Stimulated activated CD4-positive, alpha-beta T cell treated with anti-CD3 and anti-CD28 coated beads, TNF-alpha, amount 100 ng/mL, for 4 hours (primary cell): ENCODE measurements at regions not wholly inside any gene's neighbourhood (a gene's known extent, or its start where the extent isn't known, plus 50 kb on each side); places are given as distances from the start of the nearest gene placed in this dataset.
"Not testable (repeated sequence)": the region's sequence is repeated elsewhere in the genome, so short reads cannot be mapped to it uniquely, and the experiment has no call there.

Experiments used
- DNase-seq, 3 experiments: peaks; one replicate each; pipeline ENCODE4 v3.0.0-alpha.2; 2020; ENCODE audit warnings: low read depth in 3 of 3

DNA sequence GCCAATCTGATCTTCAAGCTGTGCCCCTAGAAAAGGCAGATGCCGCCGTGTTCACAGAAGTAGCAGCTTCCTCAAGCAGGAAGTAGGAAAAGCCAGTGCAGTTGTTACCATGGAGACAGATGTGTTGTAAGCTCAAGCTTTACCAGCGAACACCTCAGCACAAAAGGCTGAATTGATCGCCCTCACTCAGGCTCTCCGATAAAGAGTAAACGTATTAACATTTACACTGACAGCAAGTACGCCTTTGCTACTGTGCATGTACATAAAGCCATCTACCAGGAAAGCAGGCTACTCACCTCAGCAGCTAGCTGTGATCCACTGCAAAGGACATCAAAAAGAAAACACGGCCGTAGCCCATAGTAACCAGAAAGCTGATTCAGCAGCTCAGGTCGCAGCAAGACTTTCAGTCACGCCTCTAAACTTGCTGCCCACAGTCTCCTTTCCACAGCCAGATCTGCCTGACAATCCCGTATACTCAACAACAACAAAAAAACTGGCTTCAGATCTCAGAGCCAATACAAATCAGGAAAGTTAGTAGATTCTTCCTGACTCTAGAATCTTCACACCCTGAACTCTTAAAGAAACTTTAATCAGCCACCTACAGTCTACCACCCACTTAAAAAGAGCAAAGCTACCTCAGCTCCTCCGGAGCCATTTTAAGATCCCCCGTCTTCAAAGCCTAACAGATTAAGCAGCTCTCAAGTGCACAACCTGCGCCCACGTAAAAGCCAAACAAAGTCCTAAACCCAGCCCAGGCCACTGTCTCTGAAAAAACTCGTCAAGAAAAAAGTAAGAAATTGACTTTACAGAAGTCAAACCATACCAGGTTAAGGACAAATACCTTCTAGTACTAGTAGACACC, 160.0 kb downstream of the DEFB131A start:
- DNase-seq, result peak in 2 of 3 experiments; percentile 5 to 16

DNA sequence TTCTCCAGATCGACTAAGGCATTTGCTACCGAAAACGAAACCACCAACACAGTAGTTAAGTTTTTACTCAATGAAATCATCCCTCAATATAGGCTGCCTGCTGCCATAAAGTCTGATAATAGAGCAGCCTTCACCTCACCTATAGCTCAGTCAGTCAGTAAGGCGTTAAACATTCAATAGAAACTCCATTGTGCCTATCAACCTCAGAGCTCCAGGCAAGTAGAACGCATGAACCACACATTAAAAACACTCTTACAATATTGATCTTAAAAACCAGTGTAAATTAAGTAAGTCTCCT, 160.6 kb downstream of the DEFB131A start:
- DNase-seq, result not testable (repeated sequence)

DNA sequence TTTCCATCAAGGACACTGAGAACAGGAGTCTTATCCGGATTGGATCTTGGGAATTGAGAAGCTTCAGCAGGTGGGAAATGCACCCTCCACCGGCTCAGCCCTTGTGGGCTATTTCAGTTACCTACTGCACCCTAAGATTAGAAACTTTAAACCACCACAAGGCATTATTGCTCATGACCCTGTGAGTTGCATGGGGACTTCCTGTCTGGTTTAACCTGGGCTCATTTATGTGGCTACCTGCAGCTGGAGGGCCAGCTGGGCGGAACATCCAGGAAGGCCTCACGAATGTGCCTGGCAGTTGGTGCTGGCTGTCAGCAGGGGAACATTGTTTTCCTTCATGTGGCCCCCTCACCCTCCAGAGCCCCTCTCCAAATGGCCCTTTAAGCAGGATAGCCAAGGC, 164.1 kb downstream of the DEFB131A start:
- DNase-seq, result no peak

DNA sequence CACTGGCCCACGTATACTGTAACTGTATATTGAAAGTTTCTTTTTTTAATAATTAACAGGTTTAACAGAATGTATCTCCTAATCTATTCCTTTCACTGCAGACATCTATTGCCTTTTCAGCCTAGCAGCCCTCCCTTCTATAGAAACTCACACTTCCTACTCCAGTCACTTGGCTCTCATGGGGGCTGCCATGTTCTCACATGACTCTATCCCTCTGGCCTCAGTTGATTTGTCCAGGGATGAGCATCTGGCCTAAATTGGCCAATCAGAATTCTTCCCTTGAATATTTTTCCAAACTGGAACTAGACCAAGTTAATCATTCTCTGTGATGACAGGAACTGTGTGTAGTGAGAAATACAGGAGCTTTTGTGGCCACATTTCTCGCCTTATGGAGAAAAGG, 166.1 kb downstream of the DEFB131A start:
- DNase-seq, result not testable (repeated sequence)

DNA sequence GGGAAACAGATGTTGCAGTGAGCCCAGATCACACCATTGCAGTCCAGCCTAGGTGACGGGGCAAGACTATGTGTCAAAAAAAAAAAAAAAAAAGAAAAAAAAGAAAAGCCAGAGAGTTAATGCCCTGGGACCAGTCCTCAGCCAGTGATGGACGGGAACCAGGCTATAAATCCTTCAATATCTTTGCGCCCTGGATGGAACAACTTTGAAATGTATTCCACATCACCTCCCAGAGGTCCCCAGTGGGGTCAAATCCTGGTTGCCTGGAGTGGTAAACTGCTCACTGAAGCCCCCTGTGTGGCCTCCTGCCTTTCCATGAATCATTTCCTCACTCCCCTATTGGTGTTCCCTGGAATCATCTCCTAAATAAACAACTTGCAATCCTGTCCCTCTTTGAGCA, 166.9 kb downstream of the DEFB131A start:
- no peak for DNase-seq

DNA sequence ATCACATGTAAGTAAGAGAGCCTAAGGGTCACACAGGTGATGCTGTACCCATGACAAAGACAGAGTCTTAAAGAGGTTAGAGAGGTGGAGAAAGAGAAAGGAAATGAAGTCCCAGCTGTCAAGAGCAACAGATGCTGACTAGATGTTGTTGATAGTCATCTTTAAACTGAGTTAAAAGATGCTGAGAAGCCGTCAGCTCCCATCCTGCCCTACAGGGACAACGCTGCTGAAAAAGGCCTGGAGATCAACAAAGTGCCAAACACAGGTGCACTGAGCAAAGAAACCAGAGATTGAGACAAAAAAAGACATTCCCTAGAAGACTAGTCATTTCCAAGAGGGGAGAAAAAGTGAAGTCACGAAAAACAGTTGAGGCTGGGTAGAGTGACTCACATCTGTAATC, 145.0 kb upstream of the DRD5 start:
- DNase-seq, result not testable (repeated sequence)

DNA sequence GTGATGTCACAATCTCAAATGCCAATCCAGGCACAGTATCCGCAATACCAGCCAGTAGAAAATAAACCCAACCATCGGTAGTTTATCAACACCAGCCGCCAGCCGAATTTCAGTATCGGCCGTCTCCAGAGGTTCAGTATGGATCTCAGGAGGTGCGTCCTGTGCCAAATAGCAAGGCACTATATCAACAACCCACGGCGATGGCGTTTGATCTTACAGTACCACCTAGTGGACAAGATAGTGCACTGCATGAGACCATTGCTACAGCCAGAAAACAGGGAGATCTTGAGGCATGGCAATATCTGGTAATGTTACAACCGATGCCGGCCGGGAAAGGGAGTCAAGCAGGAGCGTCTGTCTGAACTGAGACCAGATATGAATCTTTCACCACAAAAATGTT, 121.8 kb upstream of the DRD5 start:
- peak in 1 of 3 experiments; percentile 2 for DNase-seq

DNA sequence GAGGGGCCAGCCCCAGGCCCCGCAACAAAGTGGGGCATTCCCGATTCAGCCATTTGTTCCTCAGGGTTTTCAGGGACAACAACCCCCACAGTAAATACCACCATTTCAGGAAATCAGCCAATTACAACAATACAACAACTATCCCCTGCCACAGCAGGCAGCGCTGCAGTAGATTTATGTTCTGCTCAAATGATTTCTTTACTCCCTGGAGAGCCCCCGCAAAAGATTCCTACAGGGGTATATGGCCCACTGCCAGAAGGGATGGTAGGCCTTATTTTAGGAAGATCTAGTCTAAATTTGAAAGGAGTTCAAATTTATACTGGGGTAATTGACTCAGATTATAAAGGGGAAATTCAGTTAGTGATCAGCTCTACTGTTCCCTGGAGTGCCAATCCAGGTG, 120.5 kb upstream of the DRD5 start:
- DNase-seq, result not testable (repeated sequence)

DNA sequence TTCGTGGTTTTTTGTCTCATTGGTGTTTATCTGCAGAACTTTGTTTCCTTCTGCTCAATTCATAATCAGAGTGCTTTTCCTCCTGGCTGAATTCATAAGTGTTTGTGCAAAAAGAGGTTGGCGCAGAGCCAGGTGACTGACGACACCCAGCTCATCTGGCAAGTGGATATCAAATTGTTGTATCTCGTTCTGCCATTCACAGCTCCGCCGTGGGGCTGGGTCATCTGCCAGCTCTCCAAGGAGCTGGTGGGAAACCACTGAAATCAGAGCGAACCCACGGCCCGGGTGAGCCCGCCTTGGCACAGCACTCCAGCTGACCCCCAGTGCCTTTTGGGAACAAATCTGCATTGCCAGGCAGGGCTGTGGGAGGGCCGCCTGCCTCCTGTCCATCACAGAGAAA, 110.7 kb upstream of the DRD5 start:
- not testable (repeated sequence) for DNase-seq

DNA sequence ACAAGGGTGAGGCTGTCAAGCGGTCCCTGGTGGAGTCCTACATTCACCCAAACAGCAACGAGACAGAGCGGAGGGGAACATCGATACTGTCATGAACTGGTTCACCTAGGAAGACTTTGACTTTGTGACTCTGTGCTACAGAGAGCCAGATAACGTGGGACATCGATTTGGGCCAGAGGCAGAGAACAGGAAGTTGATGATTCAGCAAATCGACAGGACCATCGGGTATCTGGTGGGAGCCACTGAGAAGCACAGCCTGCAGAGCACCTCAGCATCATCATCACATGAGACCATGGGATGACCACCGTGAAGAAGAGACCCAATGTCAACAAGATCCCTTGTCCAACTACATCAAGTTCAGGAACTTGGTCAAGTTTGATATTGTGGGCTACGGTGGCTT, 104.1 kb upstream of the DRD5 start:
- DNase-seq, result not testable (repeated sequence)

DNA sequence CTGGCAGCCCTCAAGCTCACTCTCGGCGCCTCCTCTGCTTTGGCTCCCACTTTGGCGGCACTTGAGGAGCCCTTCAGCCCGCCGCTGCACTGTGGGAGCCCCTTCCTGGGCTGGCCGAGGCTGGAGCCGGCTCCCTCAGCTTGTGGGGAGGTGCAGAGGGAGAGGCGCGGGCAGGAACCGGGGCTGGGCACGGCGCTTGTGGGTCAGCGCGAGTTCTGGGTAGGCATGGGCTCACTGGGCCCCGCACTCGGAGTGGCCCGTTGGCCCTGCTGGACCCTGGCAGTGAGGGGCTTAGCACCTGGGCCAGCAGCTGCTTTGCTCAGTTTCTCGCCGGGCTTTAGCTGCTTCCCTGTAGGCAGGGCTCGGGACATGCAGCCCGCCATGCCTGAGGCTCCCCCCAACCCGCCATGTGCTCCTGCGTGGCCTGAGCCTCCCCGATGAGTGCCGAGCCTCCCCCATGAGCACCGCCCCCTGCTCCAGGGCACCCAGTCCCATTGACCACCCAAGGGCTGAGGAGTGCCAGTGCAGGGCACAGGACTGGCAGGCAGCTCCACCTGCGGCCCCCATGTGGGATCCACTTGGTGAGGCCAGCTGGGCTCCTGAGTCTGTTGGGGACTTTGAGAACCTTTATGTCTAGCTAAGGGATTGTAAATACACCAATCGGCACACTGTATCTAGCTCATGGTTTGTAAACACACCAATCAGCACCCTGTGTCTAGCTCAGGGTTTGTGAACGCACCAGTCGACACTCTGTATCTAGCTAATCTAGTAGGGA, 101.5 kb upstream of the DRD5 start:
- no peak for DNase-seq

DNA sequence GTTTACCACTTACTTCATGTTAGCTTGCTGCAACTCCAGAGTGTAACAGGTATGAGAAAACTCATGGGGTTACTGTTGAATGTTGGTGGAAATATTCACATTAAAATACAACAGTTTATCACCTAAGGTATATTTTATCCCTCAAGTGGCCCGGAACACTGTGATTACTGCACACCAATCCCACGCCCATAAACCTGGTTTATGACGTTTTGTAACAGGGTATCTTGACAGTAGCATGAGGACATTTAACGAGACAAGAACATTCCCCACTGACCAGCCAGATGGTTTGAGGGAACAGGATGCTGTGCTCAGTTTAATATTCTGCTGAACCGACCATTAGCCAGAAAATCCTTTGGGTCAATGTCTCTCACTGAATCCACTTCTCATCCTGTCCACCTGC, 98.3 kb upstream of the DRD5 start:
- not testable (repeated sequence) for DNase-seq

DNA sequence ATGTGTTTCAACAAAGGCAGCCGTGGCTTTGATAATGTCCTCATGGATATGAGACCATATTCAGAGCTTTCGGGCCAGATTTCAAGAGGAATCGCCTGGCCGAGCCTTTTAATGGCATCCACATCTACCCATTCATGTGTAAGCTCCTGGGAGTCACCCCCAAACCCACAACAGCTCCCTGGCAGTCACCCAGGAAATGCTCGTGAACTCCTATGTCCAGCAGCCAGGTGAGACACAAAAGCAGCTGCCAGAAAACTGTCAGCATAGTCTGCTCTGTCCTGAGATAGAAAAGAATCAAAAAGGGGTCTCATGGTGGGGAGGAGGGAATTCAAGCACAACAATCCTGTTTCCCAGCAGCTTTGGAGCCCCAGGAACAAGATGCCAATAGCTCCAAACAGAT, 96.4 kb upstream of the DRD5 start:
- DNase-seq, result not testable (repeated sequence)

DNA sequence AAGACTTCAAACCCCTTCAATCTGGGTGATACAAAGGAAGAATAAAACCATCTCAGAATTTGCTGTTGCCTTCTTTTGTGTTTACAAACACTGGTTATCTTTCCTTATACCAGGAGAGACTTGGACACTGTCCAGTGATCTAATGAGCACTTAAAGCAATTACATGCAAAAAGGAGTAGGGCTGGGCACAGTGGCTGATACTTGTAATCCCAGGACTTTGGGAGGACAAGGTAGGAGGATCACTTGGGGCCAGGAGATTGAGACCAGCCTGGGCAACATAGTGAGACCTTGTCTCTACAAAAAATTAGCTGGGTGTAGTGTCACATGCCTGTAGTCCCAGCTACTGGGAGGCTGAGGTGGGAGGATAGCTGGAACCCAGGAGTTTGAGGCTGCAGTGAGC, 95.7 kb upstream of the DRD5 start:
- no peak for DNase-seq

DNA sequence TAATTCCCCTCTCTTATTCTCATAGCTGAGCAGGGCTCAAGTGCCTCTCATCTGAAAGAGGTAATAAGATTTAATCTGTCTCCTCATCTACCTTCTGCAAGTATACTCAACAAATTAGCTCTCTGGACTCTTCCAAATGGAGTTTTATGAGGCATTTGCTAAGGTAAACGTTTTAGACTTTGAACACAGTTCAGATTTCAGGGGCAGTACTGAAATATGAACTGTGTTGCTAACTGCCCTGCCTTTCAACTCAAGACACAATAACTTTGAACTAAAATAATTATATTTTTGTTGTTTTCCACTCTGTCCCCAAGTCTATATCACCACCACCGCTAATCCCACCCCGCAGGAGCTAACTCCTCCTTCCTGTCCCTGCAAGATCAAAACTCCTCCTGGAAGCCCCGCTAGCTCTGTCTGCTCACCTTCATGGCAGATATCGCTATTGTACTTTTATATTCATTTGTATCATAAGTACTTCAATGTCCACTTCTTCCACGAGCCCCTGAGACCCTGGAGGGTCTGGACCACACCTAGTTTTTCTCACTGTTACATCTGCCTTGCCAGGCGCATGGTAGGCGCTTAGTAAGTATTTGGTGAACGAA, 90.7 kb upstream of the DRD5 start:
- DNase-seq, result not testable (repeated sequence)

DNA sequence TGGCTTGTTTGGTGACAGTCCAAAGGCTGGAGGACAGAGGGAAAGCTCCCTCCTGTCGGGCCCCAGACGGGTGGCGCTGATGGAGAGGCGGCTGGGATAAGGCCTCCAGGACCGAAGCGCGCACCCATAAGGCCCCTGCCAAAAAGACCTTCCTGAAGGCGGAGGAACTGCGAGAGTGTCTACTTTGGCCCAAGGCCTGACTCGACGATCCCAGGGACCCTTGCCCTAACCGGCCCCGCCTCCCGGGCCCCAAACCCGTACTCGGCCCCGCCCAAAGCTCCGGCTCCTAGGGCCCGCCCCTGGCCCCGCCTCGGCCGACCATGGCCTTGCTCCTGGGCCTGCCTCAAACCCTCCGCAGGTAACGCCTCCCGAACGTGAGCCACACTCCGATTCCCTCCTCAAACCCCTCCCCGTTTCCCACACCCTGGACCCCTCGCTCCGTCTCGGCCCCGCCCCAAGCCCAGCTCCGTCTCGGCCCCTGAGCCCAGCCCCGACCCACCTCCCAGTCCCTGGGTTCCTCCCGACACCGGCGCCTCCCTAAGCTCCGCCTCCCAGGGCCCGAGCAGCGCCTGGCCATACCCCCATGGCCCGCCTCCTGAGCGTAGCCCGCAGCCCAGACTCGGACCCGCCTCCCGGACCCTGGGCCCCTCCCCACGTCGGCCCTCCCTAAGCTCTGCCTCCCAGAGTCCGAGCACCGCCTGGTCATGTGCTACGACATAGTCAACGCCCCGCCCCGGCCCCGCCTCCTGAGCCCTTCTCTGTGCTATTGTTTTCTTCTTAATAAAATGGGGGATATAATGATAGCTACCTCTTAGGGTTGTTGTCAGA, 90.0 kb upstream of the DRD5 start:
- DNase-seq, result peak; percentile 72 to 77 (median 74)

DNA sequence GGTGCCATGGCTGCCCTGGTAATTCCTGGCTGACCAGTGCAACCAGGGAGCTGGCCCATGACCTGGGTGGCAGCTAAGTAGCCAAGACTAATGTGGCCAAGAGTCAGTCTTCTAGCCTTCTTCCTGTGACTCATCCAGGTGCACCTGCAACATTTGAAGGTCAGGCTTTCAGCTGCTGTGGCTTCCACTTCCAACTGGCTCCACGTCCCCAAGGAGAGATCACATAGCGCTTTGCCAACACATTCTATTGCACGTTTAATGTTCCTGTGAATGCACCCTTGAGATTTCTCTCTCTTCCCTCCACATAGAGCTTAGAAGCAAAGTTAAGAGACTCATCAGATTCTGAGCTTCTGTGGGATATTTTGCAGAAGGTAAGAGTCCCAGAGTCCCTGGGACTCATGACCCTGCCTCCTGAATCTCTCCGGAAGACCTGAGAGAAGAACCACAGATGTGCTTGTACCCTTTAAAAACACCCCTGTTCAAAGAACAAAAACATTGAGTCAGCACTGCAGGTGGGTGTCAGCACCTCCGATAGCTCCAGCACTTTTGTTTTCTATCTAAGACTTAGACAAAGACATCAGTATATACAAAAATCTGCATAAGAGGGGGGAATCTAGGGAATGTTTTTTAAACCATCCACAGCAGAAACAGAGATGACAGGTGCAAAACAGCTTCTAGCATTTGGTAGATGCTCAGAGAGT, 88.5 kb upstream of the DRD5 start:
- not testable (repeated sequence) for DNase-seq

DNA sequence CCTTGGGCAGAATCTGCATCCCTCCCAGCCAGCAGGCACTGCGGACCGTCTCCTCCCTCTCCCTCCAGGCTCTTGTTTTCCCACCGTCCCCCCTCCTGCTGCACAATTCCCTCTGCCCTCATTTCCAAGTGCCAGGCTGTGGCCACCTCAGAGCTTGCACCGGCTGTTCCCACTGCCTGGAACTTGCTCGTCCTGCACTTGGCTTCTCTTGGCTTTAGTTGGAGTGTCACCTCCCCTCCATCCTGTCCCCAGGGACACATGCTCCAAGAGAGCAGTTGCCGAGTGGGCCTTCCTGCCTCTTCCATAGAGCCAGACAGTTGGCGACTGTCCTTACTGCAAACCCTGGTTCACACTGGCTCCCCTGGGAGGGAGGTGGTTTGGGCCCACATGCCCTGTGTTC, 87.0 kb upstream of the DRD5 start:
- DNase-seq, result not testable (repeated sequence)

DNA sequence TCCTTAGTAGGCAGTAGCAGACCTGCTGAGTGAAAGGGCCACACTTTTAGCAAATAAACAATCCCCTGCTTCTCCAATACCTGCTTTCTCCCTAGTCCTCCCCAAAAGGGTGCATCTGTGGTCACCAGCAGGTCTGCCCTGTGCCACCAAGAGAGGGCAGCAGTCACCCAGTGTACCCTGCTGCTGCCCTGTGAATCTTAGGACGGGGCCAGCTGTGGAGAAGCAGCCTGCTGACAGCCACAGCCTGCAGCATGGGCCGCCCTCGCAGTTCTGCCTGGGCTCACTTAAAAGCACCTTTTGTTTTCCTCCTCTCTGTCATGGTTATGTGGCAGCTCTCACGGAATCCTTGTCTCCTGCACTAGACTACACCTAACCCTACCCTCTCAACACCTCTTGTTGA, 85.4 kb upstream of the DRD5 start:
- DNase-seq, result not testable (repeated sequence)

DNA sequence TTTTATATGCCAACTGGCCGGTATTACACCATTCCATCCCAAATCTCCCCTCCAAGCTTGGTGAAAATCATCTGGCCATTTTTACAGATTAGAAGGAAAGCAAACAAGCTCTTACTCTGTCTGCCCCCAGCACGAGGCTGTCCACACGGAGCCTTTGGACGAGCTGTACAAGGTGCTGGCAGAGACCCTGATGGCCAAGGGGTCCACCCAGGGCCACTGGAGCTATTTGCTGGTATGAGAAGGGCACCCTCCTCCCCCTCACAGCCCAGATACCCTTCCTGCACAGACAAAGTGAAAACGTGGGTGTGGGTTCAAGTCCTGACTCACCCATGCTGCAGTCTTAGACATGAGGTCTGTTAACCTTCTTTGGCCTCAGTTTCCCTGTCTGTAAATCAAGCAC, 84.9 kb upstream of the DRD5 start:
- not testable (repeated sequence) for DNase-seq

DNA sequence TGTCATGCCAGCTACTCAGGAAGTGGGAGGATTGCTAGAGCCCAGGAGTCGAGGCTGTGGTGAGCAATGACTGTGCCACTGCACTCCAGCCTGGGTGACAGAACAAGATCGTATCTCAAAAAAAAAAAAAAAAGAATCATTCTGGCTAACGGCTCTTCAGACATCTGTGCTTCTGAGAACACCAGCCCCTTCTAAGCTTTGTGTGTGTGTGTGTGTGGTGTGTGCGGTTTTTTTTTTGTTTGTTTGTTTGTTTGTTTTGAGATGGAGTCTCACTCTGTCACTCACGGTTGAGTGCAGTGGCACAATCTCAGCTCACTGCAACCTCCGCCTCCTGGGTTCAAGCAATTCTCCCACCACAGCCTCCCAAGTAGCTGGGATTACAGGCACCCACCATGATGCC, 79.4 kb upstream of the DRD5 start:
- not testable (repeated sequence) for DNase-seq
